ENCODE measurements at regions not wholly inside any gene's neighbourhood (a gene's known extent, or its start where the extent isn't known, plus 50 kb on each side); places are given as distances from the start of the nearest gene placed in this dataset.

DNA sequence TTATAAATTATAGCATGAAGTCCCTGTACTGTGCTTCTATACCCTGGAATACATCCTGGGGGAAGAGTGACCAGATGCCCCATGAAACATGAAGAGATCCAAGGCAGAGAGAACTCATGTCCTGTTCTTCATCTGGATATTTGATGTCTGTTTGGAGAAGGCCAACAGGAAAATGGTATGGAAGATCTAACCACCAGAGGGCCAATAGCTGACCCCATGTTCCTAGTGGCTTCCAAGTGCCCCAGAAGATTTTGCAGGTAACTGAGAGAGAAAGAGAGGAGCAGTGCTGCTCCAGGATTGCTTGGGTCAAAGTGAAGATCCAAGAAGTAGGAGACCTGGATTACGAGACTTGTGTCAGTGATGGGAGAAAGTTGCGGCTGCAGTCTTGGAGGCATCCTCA lies 90.2 kb upstream of the TSPAN5 start:
- TF ChIP-seq, protein P1, sequence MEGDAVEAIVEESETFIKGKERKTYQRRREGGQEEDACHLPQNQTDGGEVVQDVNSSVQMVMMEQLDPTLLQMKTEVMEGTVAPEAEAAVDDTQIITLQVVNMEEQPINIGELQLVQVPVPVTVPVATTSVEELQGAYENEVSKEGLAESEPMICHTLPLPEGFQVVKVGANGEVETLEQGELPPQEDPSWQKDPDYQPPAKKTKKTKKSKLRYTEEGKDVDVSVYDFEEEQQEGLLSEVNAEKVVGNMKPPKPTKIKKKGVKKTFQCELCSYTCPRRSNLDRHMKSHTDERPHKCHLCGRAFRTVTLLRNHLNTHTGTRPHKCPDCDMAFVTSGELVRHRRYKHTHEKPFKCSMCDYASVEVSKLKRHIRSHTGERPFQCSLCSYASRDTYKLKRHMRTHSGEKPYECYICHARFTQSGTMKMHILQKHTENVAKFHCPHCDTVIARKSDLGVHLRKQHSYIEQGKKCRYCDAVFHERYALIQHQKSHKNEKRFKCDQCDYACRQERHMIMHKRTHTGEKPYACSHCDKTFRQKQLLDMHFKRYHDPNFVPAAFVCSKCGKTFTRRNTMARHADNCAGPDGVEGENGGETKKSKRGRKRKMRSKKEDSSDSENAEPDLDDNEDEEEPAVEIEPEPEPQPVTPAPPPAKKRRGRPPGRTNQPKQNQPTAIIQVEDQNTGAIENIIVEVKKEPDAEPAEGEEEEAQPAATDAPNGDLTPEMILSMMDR (IDR thresholded peaks at IDR 0.05) = no peak
- TF ChIP-seq EZH2 (IDR thresholded peaks at IDR 0.05) = no peak
